ENCODE measurements at regions not wholly inside any gene's neighbourhood (a gene's known extent, or its start where the extent isn't known, plus 50 kb on each side); places are given as distances from the start of the nearest gene placed in this dataset.

GRCh38 chr10:88116971-88117626 is 253.7 kb downstream of the PTEN start:
- TF ChIP-seq CTCF (conservative IDR thresholded peaks at IDR 0.05; ENCODE audit: low read depth, low read length): no peak
- no peak overlapping the region for H3K4me3 ChIP-seq (ENCODE audit: low read depth, low read length)
- no peak for DNase-seq (ENCODE audit: low read depth)

- DNase-seq (ENCODE audit: low read depth): peak; percentile 34
- TF ChIP-seq CTCF (conservative IDR thresholded peaks at IDR 0.05; ENCODE audit: low read depth, low read length): peak; percentile 46
- H3K4me3 ChIP-seq (ENCODE audit: low read depth, low read length): no peak overlapping the region
Observed at GRCh38 chr10:88117869-88118632, 254.6 kb downstream of the PTEN start.

- no peak for TF ChIP-seq CTCF (conservative IDR thresholded peaks at IDR 0.05; ENCODE audit: low read depth, low read length)
- no peak for DNase-seq (ENCODE audit: low read depth)
- no peak overlapping the region for H3K4me3 ChIP-seq (ENCODE audit: low read depth, low read length)
Observed at GRCh38 chr10:88118729-88119128, 255.3 kb downstream of the PTEN start.

- no peak for TF ChIP-seq CTCF (conservative IDR thresholded peaks at IDR 0.05; ENCODE audit: low read depth, low read length)
- no peak for DNase-seq (ENCODE audit: low read depth)
- no peak overlapping the region for H3K4me3 ChIP-seq (ENCODE audit: low read depth, low read length)
Observed at GRCh38 chr10:88119160-88119559, 255.7 kb downstream of the PTEN start.

- no peak for TF ChIP-seq CTCF (conservative IDR thresholded peaks at IDR 0.05; ENCODE audit: low read depth, low read length)
- DNase-seq (ENCODE audit: low read depth): no peak
- H3K4me3 ChIP-seq (ENCODE audit: low read depth, low read length): no peak overlapping the region
Observed at GRCh38 chr10:88120075-88120474, 256.6 kb downstream of the PTEN start.

- no peak overlapping the region for H3K4me3 ChIP-seq (ENCODE audit: low read depth, low read length)
- DNase-seq (ENCODE audit: low read depth): no peak
- TF ChIP-seq CTCF (conservative IDR thresholded peaks at IDR 0.05; ENCODE audit: low read depth, low read length): no peak
Observed at GRCh38 chr10:88120599-88121333, 257.3 kb downstream of the PTEN start.

All from choroid plexus epithelial cell (primary cell).